NCI-H748 treated with DMSO at 0.1 percent for 48 hours (cell line): ENCODE measurements at regions not wholly inside any gene's neighbourhood (a gene's known extent, or its start where the extent isn't known, plus 50 kb on each side); places are given as distances from the start of the nearest gene placed in this dataset.

Source experiments
- DNase-seq: peaks from one replicate; lab custom pipeline; 2025; lab: John Stamatoyannopoulos, UW

DNA sequence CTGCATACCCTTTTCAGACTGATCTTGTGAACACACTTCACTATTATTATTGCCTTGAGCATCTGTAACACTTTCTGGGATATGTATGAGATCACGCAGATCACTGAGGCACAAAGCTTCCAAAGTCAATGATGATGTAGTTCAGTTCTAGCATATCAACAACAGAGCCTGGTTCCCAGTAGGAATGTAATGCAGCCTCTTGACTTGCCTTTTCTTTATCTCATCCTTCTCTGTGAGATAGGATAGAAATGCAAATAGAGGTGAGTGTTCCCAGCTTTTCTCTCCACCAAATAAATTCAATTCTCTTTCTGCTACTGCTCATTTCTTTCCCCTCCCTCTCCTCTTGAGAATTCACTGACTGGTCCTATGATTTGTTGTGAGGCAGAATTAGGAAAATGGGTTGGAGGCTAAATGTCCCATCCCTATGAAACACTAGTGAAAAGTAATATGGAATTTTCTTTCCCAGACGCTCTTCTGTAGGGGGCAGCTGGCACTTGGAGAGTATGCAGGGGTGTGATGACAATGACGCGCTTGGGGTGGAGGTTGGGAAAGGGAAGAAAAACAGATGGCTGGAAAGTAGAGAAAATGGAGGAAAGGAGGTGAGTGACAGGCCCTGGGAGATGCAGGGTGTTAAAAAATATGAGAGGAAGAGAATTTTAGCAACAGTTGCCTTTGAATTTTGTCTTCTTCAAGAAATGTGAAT is 96.0 kb upstream of the TMTC1 start:
- no peak for DNase-seq

GRCh38 chr12:29869946-29870345 is 86.2 kb upstream of the TMTC1 start:
- DNase-seq, result no peak

DNA sequence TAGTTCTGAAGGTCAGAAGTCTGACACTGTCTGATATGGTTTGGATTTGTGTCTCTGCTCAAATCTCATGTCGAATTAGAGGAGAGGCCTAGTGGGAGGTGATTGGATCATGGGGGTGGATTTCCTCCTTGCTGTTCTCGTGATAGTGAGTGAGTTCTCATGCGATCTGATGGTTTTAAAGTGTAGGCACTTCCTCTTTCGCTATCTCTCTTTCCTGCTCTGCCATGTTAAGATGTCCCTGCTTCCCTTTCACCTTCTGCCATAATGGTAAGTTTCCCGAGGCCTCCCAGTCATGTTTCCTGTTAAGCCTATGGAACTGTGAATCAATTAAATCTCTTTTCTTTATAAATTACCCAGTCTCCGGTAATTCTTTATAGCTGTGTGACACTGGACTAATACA is 84.1 kb upstream of the TMTC1 start:
- DNase-seq, result no peak

GRCh38 chr12:29863665-29864064 is 79.9 kb upstream of the TMTC1 start:
- no peak for DNase-seq

DNA sequence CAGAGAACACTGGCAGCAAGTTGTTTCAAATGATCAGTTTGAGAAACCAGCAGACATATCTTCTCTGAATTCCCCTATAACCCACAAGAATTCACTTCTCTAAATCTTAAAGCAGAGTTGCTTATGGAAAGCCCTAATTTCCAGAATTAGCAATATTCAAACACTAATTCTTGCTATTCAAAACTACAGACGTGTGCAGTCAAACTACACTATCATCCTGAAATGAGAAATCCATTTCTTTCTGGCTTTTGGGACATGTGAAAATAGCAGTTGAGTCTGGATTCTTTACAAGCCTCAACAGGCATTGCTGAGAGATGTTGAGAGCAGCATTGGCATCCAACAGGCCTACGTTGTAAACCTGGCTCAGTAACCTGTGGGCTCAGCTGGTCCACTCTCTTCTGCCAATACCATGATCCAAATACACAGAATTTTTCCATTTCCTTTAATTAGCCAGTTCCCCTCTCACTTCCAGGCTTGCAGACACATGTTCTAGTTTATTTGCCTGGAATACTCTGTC is 74.6 kb upstream of the TMTC1 start:
- no peak for DNase-seq

GRCh38 chr12:29847246-29847645 is 63.5 kb upstream of the TMTC1 start:
- DNase-seq, result no peak

GRCh38 chr12:29844667-29845066 is 60.9 kb upstream of the TMTC1 start:
- DNase-seq, result no peak

DNA sequence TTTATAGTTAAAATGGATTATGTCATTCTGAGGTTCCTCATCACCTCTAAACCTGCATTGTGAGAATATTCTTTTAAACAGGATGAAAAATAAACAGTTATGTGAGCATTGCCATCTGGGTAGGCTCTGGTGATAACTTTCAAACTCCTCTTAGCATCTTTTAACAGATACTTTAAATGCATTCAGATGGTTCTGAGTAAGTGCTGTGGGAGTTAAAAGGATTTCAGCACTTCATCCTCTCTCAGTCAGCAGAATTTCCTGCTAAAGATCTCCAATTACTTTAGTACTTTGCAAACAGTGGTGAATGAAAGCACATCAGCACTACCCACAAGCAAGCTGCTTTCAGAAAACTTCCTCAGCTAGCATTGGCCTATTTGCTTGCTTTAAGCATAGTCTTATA is 59.3 kb upstream of the TMTC1 start:
- DNase-seq, result no peak

GRCh38 chr12:29838768-29839167 is 55.0 kb upstream of the TMTC1 start:
- DNase-seq, result no peak
